Body of pancreas (tissue), 4 donors: ENCODE measurements at regions not wholly inside any gene's neighbourhood (a gene's known extent, or its start where the extent isn't known, plus 50 kb on each side); places are given as distances from the start of the nearest gene placed in this dataset.

Experiments used
- POLR2A ChIP-seq, 3 donors: fragments of 450-650 bp; IDR thresholded peaks; one replicate each; pipeline ENCODE4 v1.6.1; 2016; ENCODE audit warnings: antibody characterized with exemption in 3 of 3, mild to moderate bottlenecking in 2 of 3
- TF ChIP-seq, protein P1 (sequence below), 7 experiments: fragments of 450-650 bp in 4 of 7; fragments of 200-600 bp in 3 of 7; sonication (generic) in 3 of 7; IDR thresholded peaks; one replicate each; pipeline ENCODE4 v1.5.1; 2016 to 2019; ENCODE audit warnings: antibody characterized with exemption in 7 of 7

DNA sequence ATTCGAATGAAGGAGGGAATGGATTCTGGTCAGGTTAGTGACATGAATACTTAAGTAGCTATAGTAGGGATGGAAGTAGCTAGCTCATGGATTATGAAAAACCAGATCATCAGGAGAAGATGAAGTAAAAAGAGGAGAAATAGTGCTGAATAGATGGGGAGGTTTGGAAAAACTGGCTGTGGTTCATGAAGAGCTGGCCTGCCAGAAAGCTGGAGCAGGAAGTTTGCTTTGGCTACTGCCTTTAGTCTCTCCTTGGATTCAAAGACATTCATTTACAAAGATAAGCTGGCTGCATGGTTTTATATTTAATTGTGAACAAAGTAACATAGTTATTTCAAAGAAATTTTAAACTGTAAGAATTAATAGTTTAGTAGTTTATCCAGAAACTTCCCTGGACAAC, 567.0 kb downstream of the RIT2 start:
- TF ChIP-seq, protein P1, sequence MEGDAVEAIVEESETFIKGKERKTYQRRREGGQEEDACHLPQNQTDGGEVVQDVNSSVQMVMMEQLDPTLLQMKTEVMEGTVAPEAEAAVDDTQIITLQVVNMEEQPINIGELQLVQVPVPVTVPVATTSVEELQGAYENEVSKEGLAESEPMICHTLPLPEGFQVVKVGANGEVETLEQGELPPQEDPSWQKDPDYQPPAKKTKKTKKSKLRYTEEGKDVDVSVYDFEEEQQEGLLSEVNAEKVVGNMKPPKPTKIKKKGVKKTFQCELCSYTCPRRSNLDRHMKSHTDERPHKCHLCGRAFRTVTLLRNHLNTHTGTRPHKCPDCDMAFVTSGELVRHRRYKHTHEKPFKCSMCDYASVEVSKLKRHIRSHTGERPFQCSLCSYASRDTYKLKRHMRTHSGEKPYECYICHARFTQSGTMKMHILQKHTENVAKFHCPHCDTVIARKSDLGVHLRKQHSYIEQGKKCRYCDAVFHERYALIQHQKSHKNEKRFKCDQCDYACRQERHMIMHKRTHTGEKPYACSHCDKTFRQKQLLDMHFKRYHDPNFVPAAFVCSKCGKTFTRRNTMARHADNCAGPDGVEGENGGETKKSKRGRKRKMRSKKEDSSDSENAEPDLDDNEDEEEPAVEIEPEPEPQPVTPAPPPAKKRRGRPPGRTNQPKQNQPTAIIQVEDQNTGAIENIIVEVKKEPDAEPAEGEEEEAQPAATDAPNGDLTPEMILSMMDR (IDR thresholded peaks at IDR 0.05): no peak
- no peak for TF ChIP-seq POLR2A (IDR thresholded peaks at IDR 0.05)
